GM19351 (cell line): ENCODE measurements at regions not wholly inside any gene's neighbourhood (a gene's known extent, or its start where the extent isn't known, plus 50 kb on each side); places are given as distances from the start of the nearest gene placed in this dataset.

Source experiments
- ATAC-seq: cut with Tn5 transposase; IDR thresholded peaks from one replicate; pipeline ENCODE4 v1.9.1; 2021; ENCODE audit warnings: mild to moderate bottlenecking, moderate library complexity; ENCODE audit not compliant: unreplicated experiment

- ATAC-seq, result no peak
These were observed 339.6 kb upstream of the DCC start for GRCh38 chr18:52000435-52000834.

GRCh38 chr18:52001106-52001505 is 338.9 kb upstream of the DCC start:
- ATAC-seq, result no peak

- ATAC-seq, result no peak
These were observed 337.4 kb upstream of the DCC start for GRCh38 chr18:52002600-52002999.

GRCh38 chr18:52007105-52007504 is 332.9 kb upstream of the DCC start:
- no peak for ATAC-seq

DNA sequence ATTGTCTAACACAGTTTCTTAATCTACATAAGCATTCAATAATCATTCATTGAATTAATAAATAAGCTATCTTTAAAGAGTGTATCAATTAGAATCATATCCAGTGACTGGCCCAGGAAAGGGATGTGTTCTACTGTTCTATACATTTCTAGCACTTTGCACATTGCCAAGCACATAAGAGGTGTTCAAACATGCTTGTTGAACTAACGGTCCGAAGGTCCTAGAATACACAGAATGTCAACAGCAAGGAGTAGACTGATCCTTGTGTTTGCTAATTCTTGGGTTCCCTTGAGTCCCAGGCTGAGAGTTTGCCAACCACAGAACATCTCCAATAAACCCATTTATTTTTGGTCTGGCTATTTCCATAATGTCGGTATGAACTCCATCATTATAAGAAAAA is 331.7 kb upstream of the DCC start:
- no peak for ATAC-seq

DNA sequence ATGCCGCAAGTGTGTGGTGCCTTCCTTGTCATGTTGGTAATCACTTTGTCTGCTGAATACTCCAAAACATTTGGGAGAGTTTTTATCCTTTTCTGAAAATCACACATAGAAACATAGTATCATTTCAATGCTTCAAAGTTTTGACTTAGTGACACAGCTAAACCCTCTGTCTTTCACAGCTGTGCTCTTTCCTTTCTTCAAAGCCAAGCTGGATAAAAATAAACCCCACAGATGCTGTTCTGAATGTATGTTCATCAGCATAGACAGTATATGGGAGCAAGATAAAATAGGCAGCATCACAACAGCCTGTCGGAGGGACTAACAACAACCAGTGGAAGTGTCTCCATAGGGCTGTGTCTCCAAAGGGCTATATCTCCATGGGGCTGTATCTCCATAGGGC is 331.3 kb upstream of the DCC start:
- no peak for ATAC-seq

- no peak for ATAC-seq
These were observed 330.0 kb upstream of the DCC start for GRCh38 chr18:52009958-52010357.

GRCh38 chr18:52045946-52046675 is 293.9 kb upstream of the DCC start:
- ATAC-seq, result no peak

- ATAC-seq, result no peak
These were observed 293.2 kb upstream of the DCC start for GRCh38 chr18:52046842-52047241.

DNA sequence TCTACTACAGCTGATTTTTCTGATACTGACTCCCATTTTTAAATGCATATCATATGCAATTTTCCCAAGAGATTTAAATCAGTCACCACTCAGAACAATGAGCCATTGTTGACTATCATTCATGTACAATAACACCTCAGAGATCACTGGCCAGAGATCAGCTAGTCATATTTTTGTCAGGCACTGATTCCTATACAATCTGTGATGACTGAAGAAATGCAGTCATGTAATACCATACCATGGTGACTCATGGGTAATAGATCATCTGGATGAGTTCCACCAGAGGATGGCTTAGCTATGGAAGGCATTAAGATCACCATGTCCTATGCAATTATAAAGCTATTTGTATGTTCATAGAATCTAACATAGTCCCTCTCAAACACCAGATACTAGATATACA is 285.7 kb upstream of the DCC start:
- ATAC-seq, result no peak

DNA sequence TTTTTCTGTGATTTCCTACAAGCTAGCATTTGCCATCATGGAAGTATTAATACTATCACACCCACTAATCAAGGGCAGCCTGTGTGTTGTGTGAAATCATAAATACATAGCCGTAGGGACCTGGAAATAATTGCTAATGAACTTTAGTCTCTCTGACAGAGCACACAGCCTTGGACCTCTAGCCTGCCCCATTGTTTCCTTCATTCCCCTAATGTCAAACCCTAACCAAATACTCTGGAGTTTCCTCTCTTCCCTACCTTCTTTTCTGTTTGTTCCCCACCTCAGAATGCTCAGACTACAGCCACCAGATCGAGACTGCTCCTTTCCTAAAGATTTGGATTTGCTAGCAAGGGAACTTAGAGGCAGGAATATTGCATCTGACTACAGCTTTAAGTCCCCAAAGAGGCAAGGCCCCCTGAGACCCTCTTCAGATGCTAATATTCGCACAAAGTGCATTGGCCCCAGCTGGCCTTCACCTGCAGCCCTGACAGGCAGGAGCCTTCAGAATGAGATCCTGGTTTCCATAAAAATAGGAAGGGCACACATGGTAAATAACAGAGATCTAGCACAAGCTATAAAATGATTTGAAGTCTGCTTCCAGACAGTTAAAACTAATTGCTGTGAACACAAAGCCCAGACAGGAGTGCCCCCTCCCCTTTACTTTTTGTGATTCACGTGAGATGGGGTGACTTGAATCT is 279.2 kb upstream of the DCC start:
- ATAC-seq, result no peak

GRCh38 chr18:52063923-52064322 is 276.1 kb upstream of the DCC start:
- no peak for ATAC-seq

DNA sequence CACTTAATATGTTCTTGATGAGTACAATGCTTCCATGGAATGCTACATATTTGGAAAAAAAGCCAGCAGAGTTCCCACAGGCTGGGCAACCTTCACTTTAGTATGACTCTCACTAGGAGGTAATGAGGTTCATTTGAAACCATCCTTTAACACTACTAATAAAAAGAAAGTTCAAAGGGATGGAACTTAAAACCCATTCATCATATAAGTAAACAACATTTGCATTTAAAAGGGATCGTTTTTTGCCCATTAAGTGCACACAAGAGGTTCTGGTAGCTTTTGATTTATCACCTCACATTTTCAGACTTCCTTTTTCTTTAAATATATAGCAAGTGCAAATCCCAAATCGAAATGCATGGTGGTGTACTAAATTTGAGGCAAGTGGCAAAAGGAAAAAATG is 270.8 kb upstream of the DCC start:
- ATAC-seq, result no peak

DNA sequence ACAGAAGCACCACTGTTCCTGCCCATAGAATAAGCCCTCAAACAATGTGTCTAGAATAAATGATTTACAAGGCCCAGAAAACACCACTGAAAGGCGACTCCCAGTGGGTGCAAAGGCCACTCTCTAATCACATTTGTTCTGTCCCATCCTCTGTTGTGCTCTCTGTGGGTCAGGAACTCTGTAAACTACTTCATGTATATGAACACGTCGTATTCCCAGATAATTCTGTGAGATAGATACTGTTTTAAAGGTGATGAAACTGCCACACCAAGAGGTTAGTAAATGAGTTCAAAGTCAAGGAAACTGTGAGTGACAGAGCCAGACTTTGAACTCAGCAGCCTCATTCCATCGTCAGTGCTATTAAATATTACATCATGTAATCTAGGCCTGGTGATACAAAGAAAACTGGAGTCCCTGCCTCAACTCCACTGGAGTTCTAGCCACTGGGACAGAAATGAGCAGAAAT is 269.7 kb upstream of the DCC start:
- ATAC-seq, result no peak

DNA sequence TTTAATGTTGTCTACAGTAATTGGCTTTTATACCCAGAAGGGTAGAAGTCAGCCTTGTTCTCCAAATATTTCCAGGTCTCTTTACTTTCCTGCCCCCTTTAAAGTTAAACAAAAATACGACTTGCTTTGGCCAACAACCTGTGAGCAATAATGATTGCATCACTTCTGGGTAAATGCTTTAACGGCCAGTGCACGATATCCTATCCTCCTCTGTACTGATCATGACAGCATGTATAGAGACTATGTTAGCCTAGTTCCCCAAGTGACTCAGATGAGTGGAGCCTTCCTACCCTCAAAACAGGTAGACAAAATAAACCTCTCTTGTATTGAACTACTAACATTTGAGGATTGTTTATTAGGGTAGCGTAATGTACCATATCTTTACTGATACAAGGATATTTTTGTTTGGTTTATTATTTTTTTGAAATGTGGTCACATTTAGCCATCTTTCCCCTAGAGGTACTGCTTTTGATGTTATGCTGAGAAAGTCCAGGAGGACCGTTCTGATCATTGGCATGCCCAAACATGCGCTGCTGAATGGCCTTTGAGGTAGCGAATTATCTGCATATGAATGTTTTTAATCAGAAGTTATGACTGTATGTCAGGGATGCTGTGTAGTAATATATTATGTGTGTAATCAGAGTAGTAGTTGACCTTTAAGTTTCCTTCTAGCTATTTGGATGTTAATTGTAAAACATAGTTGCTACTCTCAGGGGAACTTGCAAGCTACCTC is 262.6 kb upstream of the DCC start:
- ATAC-seq, result no peak

- no peak for ATAC-seq
These were observed 257.8 kb upstream of the DCC start for GRCh38 chr18:52082246-52082645.

GRCh38 chr18:52087140-52087539 is 252.9 kb upstream of the DCC start:
- ATAC-seq, result no peak

DNA sequence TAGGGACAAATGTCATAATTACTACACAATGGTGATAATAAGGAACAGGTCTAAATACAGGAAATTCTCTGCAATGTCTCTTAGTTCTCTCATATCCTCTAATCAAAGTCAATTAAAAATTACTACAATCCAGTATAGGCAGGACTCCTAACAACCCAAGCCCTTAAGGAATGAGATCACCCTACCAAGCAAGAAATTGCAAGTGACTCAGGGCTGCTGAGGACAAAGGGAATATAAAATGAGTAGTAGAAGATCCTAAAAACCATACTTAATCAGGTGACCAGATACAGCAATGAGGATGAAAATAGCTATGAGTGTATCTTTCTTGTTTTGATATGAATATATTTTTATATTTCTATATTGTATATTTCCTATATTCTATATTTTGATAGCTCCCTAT is 250.0 kb upstream of the DCC start:
- ATAC-seq, result no peak

DNA sequence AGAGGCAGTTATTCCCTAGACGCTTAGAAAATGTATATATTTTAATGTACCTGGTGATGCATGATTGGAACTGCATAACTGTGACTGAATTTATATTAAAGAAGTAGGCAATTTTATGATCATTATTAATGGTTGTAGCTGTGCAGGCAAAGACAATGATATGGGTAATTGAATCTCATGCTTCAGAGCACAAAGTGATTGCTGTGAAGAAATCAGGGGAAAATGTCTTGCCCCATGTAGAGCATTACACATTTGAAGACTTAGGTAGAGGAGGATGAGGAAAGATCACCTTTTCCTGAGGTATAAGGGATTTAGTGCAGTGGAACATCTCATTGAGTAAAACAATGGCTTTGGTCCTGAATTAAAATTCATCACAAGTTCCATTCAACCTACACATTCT is 246.8 kb upstream of the DCC start:
- no peak for ATAC-seq

- no peak for ATAC-seq
These were observed 221.3 kb upstream of the DCC start for GRCh38 chr18:52118684-52119083.

DNA sequence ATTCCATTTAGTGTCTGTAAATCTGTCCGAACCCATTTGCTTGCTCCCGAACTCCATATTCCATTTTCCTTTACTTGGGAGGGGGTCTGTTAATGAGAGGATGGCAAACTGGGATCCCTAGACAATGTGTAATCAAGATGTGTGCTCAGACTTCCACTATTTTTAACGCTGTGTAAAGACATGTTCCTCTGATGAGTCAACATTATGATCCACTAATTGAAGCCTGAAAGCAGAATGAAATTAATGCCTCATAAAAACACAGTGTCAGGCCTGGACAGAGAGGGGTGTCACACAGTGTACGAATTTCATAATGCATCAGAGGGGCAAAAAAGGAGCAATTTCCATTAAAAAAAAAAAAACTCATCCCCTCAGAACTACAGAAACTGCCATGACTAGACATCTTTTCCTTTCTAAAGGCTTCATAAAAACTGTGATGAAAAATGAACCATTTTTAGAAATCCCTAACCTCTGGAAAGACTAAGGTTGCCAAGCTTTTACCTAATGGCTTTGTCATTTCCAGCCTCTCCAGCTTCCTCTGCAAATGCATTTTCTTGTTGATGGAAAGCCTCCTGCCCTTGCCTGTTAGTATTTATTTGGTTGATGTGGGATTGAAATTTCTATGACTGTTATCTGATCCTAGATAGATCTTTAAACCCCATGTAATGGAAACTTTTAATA is 209.2 kb upstream of the DCC start:
- no peak for ATAC-seq
